GM18505 (cell line): ENCODE measurements at regions not wholly inside any gene's neighbourhood (a gene's known extent, or its start where the extent isn't known, plus 50 kb on each side); places are given as distances from the start of the nearest gene placed in this dataset.
"Not testable (repeated sequence)": the region's sequence is repeated elsewhere in the genome, so short reads cannot be mapped to it uniquely, and the experiment has no call there.

Experiments used
- ATAC-seq: cut with Tn5 transposase; IDR thresholded peaks from one replicate; pipeline ENCODE4 v1.9.1; 2021; ENCODE audit not compliant: unreplicated experiment
- POLR2A ChIP-seq: IDR thresholded peaks from 4 replicates; pipeline ENCODE4 v1.6.1; 2011; ENCODE audit warnings: borderline replicate concordance; ENCODE audit not compliant: insufficient read depth, insufficient read length; ENCODE audit errors: extremely low read depth

DNA sequence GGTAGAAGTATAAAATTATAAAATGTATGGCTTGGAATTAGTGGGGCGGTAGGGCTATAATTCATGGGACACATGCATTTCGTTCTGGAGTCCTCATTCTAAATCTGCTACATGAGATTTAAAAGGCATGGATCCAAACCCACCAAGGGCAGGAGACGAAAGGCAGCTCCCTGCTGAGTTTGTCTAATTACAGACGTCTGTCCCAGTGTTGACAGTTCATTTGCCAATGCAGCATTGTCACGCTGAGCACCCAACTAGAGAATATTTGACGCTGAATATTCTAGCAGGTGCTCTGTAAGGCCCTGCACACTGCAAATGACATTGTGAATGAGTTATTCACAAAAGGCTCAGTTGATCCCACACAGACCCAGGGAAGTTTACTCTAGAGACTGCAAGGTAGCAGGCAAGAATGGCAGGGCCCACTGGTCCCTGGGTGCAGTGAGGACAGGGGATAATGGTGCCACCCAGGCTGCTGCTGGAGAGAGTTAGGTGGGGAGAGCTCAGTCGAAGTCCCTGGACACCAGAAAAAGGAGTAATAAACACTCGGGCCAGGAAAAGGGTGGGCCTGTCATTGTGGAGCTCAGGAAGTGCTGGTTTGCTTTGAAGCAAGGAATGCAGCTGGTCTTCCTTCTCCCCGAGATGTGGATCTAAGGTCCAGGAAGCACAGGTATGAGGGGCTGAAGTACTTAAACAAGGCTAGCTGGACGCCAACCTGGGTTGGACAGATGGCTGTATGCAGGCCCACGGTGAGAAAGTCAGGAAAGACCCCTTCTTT lies 75.0 kb upstream of the JCAD start:
- TF ChIP-seq POLR2A: no peak
- ATAC-seq: no peak

- ATAC-seq: no peak
- no peak for TF ChIP-seq POLR2A
Observed at GRCh38 chr10:30133198-30133597, 73.8 kb upstream of the JCAD start.

- ATAC-seq: not testable (repeated sequence)
Observed at GRCh38 chr10:30131369-30131768, 72.0 kb upstream of the JCAD start.

DNA sequence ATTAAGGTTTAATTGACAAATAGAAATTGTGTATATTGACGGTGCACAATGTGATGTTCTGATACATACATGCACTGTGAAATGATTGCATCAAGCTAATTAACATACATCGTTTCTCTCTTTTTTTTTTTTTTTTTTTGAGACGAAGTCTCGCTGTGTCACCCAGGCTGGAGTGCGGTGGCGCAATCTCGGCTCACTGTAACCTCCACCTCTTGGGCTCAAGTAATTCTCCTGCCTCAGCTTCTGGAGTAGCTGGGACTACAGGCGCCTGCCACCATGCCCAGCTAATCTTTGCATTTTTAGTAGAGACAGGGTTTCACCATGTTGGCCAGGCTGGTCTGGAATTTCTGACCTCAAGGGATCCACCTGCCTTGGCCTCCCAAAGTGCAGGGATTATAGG lies 69.9 kb upstream of the JCAD start:
- not testable (repeated sequence) for ATAC-seq

- no peak for TF ChIP-seq POLR2A
- no peak for ATAC-seq
Observed at GRCh38 chr10:30127120-30127541, 67.7 kb upstream of the JCAD start.

- ATAC-seq: no peak
Observed at GRCh38 chr10:30125496-30125895, 66.1 kb upstream of the JCAD start.

GRCh38 chr10:30124704-30125103 lies 65.3 kb upstream of the JCAD start:
- no peak for TF ChIP-seq POLR2A
- ATAC-seq: no peak

More at GRCh38 chr10:30125496-30125895, 66.1 kb upstream of the JCAD start:
- TF ChIP-seq POLR2A: no peak

DNA sequence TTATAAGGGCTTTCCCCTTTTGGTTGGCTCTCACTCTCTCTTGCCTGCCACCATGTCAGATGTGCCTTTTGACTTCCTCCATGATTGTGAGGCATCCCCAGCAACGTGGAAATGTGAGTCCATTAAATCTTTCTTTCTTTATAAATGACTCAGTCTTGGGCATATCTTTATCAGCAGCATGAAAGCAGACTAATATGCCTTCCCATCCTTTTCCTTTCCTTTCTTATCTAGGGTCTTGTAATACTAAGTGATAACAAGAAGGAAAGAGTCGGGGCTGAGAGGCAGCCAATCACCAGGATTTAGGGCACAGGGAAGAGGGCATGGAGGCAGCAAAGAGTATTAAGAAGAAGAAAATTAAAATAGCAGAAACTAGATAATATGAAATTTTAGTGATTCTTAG lies 62.0 kb upstream of the JCAD start:
- no peak for ATAC-seq
- no peak for TF ChIP-seq POLR2A

- TF ChIP-seq POLR2A: no peak
- no peak for ATAC-seq
Observed at GRCh38 chr10:30118590-30118989, 59.2 kb upstream of the JCAD start.

DNA sequence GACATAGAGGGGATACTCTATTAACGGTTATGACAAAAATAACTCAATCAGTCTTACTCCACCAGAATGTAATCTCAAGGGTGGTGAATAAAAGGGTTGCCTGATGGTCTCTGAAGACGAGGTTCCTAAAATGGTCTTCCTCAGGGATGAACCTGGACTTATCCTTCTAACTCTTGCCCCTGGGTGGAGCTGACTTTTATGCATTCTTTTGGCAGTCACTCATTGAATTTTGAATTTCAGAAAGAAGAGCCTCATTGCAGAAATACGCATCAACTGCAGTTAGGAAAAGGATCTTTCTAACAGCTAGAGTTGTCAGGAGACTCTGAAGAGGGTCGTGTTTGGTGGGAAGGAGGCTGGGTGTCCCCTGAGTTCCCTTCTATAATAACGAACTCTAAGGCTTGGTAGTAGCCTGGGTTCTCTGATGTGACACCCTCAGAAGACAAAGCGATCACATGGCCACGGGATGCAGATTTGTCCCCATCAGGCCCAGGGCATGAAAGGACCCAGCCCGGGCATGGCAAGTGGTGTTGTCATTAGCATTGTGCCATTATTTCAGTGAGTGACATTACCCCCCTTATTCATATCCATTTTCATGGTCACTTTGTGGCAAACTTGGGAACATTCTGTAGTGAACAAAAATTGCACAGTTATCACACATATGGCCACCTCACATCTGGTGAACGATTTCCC lies 58.6 kb upstream of the JCAD start:
- no peak for TF ChIP-seq POLR2A
- no peak for ATAC-seq

GRCh38 chr10:30116041-30116491 lies 56.7 kb upstream of the JCAD start:
- ATAC-seq: no peak
- TF ChIP-seq POLR2A: no peak

- ATAC-seq: no peak
- no peak for TF ChIP-seq POLR2A
Observed at GRCh38 chr10:30115626-30115940, 56.2 kb upstream of the JCAD start.

DNA sequence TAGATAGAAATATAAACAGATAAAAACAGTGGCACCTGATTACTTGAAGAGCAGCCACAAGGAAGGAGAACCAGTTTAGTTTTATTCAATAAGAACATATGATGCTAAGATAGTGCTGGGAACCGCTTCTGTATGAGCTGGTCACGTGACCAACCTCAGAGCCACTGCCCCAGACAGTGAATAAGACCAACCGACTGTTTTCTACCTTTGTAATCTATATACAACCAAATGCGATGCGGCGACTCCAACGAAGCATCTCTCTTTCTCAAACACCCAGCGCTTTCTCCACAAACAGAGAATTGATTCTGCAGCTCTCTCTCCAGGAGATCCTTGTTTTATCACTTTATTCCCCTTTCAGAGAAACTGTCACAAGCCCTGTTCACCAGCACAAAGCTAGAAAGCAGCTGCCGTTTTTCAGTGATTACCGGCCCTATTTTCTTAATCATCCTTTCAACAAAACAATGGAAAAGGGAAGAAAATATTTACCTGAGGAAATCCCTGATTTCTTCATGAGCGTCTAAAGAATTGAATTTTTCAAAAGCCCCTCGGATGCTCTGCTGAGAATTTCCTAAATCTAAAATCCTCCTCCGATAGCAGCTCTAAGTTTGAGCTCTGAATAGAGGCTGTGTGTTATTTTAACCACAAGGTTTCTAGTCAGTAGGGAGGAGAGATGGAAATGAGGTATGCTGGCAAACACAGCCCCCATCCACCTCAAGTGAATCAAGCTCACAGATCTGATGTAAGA lies 55.7 kb upstream of the JCAD start:
- no peak for ATAC-seq
- no peak for TF ChIP-seq POLR2A

DNA sequence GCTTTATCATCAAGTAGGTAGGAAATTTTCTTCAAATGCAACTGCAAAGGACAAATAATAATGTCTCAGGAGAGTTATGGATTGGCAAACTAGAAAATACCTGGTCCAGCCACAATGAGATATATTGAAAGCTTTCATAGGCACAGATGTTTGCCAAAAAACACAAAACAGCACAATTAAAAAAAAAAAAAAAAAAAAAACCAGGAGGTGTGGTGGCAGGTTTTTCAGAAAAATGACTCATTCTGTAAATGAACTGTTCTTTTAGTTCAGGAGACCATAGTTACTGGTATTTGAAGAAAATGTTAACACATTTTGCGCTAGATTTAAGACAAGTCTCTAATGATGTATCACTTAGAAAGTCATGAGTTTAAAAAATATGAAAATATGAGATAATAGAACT lies 55.0 kb upstream of the JCAD start:
- ATAC-seq: no peak
- TF ChIP-seq POLR2A: no peak
